ENCODE measurements at regions not wholly inside any gene's neighbourhood (a gene's known extent, or its start where the extent isn't known, plus 50 kb on each side); places are given as distances from the start of the nearest gene placed in this dataset.
A peak's percentile ranks its signal among the peaks of the same experiment; 100 is the strongest.

DNA sequence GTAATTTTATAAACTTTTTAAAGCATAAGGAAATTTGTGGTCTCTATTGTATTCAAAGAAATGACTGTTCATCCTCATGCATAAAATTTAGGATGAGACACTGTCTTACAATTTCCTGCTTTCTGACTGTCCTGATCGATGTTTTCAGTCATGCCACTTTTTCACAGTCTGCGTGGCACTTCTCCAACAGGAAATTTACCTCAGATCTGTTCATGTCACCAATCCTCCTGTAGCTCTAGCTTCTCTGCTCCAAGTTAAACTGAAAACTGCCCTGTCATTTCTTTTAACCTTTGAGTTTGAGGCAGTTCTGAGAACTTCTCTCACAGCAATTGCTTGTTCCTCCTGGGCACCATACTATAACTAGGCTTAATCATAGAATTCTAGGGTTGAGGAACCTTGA lies 455.1 kb downstream of the EFNA5 start:
- DNase-seq: no peak

- no peak for DNase-seq
Observed at GRCh38 chr5:107213025-107213424, 457.7 kb downstream of the EFNA5 start.

- DNase-seq: no peak
Observed at GRCh38 chr5:107211630-107212029, 459.1 kb downstream of the EFNA5 start.

DNA sequence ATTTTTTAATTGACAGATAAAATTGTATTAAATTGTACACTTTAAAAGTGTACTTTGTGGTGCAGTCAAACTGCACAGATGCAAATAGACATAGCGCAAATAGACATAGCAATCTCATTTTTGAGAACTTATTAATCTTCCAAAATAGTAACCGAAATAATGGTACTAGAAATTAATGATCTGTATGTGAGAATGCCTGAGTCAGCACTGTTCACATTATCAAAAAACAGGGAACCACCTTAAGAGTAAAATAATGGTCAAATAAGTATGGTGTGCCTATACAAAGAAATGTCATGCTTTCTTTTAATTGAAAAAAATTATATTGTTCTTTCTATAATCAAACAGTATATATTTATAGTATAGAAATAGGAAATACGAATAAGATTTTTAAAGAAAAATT lies 461.9 kb downstream of the EFNA5 start:
- no peak for DNase-seq

DNA sequence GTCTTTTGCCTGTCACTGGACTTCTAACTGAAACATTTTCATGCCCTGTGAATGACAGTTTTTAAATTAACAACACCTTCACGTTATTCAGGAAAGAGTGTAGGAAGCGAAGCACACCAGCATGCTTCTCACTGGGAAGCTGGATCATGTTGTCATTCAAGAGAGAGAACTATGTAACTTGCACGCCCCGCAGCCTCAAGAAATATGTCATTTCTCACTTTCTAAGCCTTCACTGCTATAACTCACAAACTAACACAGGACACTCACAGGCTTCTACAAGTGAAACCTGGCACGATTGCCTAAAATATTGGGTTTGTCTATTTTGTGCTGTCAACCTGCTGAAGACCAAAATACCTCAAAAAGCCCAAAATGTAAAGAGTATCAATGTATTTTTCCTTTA lies 466.3 kb downstream of the EFNA5 start:
- no peak for DNase-seq

GRCh38 chr5:107203243-107203642 lies 467.5 kb downstream of the EFNA5 start:
- DNase-seq: no peak

DNA sequence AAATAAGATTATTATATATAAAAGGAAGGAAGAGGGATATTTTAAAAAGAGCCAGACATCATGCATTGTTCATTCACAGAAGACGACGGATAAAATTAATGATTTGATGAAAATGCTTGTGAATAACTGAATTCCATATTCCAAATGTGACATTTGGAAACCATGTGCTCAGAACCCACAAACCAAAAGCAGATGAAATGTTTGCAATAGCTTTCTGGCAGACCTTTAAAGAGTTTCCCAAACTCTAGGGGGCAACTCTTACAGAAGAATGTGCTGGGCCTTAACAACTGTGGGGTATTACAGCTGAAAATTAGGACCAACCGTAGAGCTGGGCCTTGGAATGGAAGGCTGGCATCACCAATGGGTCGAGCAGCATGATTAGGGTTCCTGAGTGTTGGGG lies 471.0 kb downstream of the EFNA5 start:
- DNase-seq: no peak

GRCh38 chr5:107196500-107197059 lies 474.2 kb downstream of the EFNA5 start:
- DNase-seq: no peak

DNA sequence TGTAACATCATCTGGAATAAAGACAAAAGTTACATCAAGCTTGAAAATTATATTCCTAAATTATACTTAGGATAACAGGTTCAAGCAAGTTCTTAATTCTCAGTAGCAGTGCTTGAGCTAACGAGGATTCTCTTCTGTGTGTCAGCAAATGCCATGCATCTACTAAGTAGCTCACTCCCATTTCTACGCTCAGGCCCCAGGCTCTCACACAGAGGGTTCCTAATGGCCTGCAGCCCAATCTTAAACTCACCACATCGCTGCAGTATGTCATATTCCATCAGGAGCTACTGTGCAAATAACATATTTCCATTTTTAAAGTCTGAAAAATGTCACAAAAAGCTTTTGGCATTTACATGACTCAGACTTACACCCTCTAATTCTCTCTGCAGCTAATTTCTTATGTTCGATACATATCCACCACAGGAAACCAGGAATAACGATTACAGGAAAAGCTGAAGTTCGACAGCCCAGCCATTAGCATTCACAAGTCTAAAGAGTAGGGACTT lies 474.8 kb downstream of the EFNA5 start:
- DNase-seq: no peak

- DNase-seq: no peak
Observed at GRCh38 chr5:107184871-107185270, 485.9 kb downstream of the EFNA5 start.

GRCh38 chr5:107184066-107184465 lies 486.7 kb downstream of the EFNA5 start:
- DNase-seq: no peak

DNA sequence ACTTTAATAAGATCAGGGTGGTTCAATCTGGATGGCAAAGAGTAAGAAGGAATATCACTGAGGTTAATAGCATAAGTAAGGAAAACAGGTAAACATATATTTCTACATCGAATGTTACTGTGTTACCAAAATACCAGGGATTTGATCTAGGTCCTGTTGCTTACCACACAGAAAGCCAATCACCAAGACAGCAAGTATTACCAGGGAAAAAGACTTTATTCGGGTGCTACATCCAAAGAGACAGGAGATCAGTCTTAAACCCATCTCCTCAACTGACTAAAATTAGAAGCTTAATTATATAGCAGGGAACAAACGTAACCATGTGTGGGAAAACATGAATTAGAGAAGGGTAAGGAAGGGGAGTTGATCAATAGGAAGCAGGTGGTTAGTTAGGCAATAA lies 500.1 kb downstream of the EFNA5 start:
- DNase-seq: no peak

- DNase-seq: no peak
Observed at GRCh38 chr5:107169867-107170266, 500.9 kb downstream of the EFNA5 start.

DNA sequence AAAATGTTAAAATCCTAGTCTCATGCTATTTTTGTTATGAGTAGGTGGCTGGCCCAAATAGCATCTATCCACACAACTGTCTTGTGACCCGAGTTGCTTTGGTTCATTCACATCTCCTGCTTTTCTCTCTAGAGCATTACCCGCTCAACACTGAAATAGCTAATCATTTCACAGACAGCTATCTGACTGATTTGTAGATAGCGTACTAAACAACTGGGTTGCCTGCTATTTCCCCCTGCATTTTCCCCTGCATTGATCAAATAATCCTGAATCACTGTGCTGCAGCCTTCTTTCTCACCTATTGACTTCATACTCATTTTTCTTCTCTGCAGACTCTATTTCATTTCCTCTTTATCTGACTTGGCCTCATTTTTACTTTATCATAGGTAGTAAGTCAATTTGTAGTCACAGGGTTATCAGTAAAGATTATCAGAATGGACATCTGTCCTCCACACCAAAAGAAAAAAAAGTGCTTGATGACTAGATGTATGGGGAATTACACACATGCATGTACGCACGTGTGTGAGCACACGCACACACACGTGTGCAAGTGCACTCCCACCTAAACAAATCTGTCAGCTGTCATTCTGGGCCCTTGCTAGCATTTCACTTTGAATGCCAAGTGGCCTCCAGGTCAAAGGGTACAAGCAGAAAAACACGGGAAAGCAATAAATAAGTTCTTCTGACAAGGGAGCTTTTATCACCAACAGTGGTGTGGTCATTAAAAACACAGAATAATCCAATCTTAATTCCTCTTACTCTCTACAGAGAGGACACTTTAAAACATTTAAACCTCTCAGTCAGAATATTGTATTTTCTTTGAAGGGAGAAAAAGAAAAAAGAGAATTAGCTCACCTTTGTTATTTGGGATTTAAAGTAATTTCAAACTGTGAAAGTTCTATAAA lies 501.6 kb downstream of the EFNA5 start:
- DNase-seq: no peak

DNA sequence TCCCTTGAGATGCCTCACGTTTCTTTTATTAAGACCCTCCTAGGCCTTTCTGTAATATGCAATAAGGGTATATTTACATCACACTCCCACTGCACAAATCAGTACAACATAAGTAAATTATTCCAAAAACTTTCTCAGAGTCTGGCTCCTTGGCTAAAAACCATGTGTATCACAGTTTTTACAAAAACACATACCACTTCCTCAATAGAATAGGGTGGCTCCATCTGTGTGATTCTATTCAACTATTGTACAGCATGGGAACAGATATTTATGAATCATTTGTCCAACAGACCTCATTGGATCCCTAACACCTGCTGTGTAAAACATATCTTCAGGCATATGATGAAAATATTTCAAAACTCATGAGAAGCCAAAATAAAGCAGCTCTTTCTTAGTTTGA lies 502.7 kb downstream of the EFNA5 start:
- DNase-seq: no peak

DNA sequence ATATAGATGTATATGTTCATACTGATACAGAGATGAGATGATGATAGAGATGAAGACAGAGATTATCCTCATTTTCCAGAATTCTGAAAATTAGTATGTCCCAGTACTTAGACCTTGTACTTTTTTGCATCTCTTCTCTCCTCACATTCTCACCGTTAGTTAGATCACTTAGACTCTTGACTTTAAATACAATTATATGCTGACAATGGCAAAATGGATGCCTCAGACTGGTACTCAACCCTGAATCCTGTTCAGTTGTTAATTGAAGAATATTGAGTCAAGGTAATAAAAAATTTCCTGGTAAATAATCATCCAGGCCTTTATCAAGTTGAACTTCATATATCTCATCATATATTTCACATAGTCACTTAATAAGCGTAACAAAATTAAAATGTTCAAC lies 505.4 kb downstream of the EFNA5 start:
- DNase-seq: no peak

GRCh38 chr5:107157809-107158208 lies 512.9 kb downstream of the EFNA5 start:
- DNase-seq: no peak

DNA sequence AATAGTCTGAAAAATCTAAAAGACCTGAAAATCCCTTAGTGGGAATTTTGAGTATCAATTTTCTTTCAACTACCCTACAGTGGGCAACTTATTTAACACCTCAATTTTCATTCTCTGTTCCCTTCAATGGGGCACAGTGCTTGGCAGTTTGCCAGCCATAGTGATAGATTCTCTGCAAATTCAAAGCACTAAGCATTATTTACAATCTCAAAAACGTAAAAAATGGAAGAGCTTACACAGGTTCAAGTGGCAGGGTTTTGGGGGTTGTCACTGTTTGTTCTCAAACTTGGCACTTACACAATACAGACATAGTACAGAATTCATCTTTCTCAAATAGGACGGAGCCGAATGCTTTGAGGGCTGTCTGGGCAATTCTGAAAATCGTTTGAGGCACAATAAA lies 515.0 kb downstream of the EFNA5 start:
- peak; percentile 23 for DNase-seq

- DNase-seq: no peak
Observed at GRCh38 chr5:107154593-107154992, 516.1 kb downstream of the EFNA5 start.

DNA sequence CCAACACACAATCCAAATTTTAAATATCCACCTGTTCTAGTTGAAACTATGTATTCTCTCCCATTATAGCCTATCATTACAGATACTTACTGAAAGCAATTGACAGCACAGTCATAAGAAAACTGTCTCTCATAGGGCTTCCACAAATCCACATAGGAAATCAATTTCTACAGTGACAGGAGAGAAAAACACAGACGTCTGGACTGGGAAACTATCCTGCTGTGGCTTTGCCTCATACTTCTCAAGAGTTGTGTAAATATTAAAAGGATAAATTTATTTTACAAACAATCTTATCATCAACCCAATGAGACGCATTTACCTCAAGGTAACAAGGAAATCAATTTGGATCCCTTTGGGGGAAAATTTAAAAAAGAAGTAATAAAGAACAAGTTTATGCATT lies 517.5 kb downstream of the EFNA5 start:
- DNase-seq: peak; percentile 9

DNA sequence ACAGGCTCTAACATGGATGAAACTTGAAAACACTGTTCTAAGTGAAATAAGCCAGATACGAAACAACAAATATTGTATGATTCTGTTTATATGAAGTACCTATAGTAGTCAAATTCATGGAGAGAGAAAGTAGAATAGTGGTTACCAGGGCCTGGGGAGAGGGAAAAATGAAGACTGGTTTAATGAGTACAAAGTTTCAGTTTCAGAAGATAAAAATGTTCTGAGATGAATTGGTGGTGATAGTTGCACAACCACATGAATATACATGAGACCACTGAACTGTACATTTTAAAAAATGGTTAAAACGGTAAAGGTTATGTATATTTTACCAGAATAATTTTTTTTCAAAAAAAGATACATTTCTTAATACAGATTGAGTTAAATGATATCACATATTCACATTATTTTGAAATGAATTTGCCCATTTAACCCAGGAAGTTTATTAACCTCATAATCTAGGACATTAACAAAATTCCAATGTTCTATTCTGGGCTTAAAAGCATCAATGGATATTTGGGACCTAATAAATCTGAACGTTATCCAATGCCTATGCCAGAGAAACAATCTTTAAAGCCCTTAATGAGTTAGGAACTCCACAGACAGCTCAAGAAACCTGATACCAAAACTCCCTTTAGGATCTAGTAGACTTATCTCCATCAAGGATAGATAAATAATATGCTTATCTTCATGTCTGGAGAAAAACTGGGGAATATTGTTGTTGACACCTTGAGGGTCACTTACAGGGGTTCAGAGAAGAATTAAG lies 521.3 kb downstream of the EFNA5 start:
- no peak for DNase-seq

DNA sequence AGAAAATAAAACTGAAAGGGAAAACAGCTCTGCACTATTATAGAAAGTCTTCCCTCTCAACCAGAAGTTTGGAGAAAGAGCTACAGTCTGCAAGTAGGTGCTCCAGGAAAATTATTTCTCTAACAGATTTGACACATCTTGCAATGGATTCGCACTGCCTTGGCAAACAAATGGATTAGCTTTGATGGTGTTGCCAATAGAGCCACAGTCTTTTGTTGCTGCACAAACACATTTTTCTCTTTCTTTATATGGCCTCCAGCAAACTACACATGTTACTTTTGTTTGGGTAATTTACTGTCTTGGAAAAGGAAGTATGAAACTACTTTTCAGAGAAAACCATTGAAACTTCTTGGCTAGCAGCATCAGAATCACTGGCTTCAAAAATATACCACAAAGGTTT lies 523.1 kb downstream of the EFNA5 start:
- no peak for DNase-seq

DNA sequence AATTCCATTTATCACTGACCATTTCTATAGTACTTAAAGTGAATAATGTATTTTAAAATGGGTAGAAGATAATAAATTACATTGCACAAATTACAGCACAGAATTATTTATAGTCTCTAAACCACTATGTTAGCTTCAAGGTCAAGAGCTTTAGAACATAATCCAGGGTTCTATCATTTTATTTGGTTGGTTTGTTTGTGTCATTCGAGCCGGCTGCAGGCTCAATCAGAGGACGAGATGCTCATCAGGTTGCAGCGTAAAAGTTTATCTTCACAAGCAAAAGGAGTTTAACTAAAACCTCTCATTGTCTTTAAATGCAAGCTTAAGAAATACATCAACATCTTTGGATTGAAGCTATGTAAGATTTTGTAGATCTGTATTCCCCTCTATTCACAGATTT lies 523.8 kb downstream of the EFNA5 start:
- DNase-seq: no peak

GRCh38 chr5:107135391-107135790 lies 535.3 kb downstream of the EFNA5 start:
- DNase-seq: no peak

All from SHP77 treated with DMSO at 0.1 percent for 48 hours (cell line).